B cell (primary cell): ENCODE measurements at regions not wholly inside any gene's neighbourhood (a gene's known extent, or its start where the extent isn't known, plus 50 kb on each side); places are given as distances from the start of the nearest gene placed in this dataset.

ENCODE experiments used
- ATAC-seq: fragments of 200-7000 bp; cut with Tn5 transposase; one replicate; pipeline ENCODE4 v1.10.0; 2021; ENCODE audit warnings: low read depth, mild to moderate bottlenecking, moderate number of reproducible peaks, moderate library complexity
- CTCF ChIA-PET: fragments of 350-600 bp; sonication (Branson Sonifier 250); formaldehyde crosslinking; loops from one replicate; lab custom pipeline; 2021; ENCODE audit warnings: antibody characterized with exemption, inconsistent platforms; lab: Charles Lee
- POLR2A ChIA-PET: fragments of 350-600 bp; sonication (Branson Sonifier 250); formaldehyde crosslinking; loops from one replicate; lab custom pipeline; 2021; ENCODE audit warnings: antibody characterized with exemption; lab: Charles Lee
- DNase-seq: peaks from one replicate; pipeline ENCODE4 v3.0.0; 2013
- H2AFZ ChIP-seq: 2 replicates; pipeline ENCODE4 v1.6.1; 2012; ENCODE audit warnings: mild to moderate bottlenecking, low read depth, low read length; ENCODE audit not compliant: insufficient read depth, poor library complexity, severe bottlenecking
- H3K27ac ChIP-seq, 2 donors: 1 replicate in 1 of 2; 2 replicates in 1 of 2; pipeline ENCODE4 v1.5.1; 2012 to 2013; ENCODE audit warnings: low read length in 2 of 2, mild to moderate bottlenecking in 2 of 2, moderate library complexity in 1 of 2
- H3K27me3 ChIP-seq, 4 experiments: fragments of 200-600 bp in 1 of 4; sonication (generic) in 1 of 4; replicated peaks in 1 of 4; 1 replicate in 2 of 4; 2 replicates in 2 of 4; pipeline versions ENCODE4 v1.6.1 to v1.7.0; 2013 to 2016; ENCODE audit warnings: low read length in 3 of 4, mild to moderate bottlenecking in 2 of 4, mixed read lengths in 1 of 4, moderate library complexity in 1 of 4; ENCODE audit not compliant: insufficient read depth in 4 of 4, control insufficient read depth in 3 of 4; ENCODE audit errors: control extremely low read depth in 1 of 4
- H3K36me3 ChIP-seq, 2 experiments: replicated peaks in 1 of 2; 1 replicate in 1 of 2; 2 replicates in 1 of 2; pipeline versions ENCODE4 v1.6.1 to v1.7.1; 2013; ENCODE audit warnings: low read length in 1 of 2; ENCODE audit not compliant: insufficient read depth in 2 of 2, control insufficient read depth in 1 of 2; ENCODE audit errors: control extremely low read depth in 1 of 2, extremely low read depth in 1 of 2
- H3K4me1 ChIP-seq, 2 donors: fragments of 200-600 bp in 1 of 2; sonication (generic) in 1 of 2; 1 replicate in 1 of 2; 2 replicates in 1 of 2; pipeline versions ENCODE4 v1.5.1 to v1.6.1; 2013 to 2017; ENCODE audit warnings: low read length in 2 of 2; ENCODE audit not compliant: control insufficient read depth in 2 of 2, insufficient read depth in 2 of 2
- H3K4me2 ChIP-seq: replicated peaks from 2 replicates; pipeline ENCODE3; 2012; ENCODE audit warnings: mild to moderate bottlenecking, low read depth, low read length; ENCODE audit not compliant: poor library complexity, severe bottlenecking
- H3K4me3 ChIP-seq, 5 experiments: fragments of 200-600 bp in 1 of 5; sonication (generic) in 1 of 5; 1 replicate in 3 of 5; 2 replicates in 2 of 5; pipeline versions ENCODE4 v1.5.1 to v1.7.0; 2011 to 2016; ENCODE audit warnings: low read length in 4 of 5, mild to moderate bottlenecking in 4 of 5, low read depth in 2 of 5, control low read depth in 1 of 5, moderate library complexity in 1 of 5; ENCODE audit not compliant: insufficient read depth in 1 of 5; ENCODE audit errors: control extremely low read depth in 1 of 5, extremely low read depth in 1 of 5
- H3K79me2 ChIP-seq: fragments of 200-600 bp; sonication (generic); one replicate; pipeline ENCODE4 v1.6.0; 2016; ENCODE audit warnings: low read length; ENCODE audit not compliant: control insufficient read depth, insufficient read depth
- H3K9ac ChIP-seq: fragments of 200-600 bp; sonication (generic); 2 replicates; pipeline ENCODE4 v1.6.1; 2017; ENCODE audit warnings: mild to moderate bottlenecking, low read length, moderate library complexity
- H3K9me3 ChIP-seq, 3 donors: one replicate each; pipeline versions ENCODE4 v1.6.1 to v1.7.1; 2013; ENCODE audit warnings: low read length in 2 of 3; ENCODE audit not compliant: control insufficient read depth in 2 of 3, insufficient read depth in 1 of 3; ENCODE audit errors: control extremely low read depth in 1 of 3
- H4K20me1 ChIP-seq: 2 replicates; pipeline ENCODE4 v1.6.0; 2012; ENCODE audit warnings: mild to moderate bottlenecking, low read length; ENCODE audit not compliant: insufficient read depth, control insufficient read depth, poor library complexity, severe bottlenecking
- H3K27ac Mint-ChIP-seq: one replicate; pipeline ENCODE4 v1.8.0; 2021; ENCODE audit warnings: mixed read lengths
- H3K27me3 Mint-ChIP-seq: one replicate; pipeline ENCODE4 v1.8.0; 2021; ENCODE audit warnings: mixed read lengths
- H3K4me1 Mint-ChIP-seq: one replicate; pipeline ENCODE4 v1.8.0; 2021; ENCODE audit warnings: mixed read lengths
- H3K4me3 Mint-ChIP-seq: one replicate; pipeline ENCODE4 v1.8.0; 2021; ENCODE audit warnings: mixed read lengths
- H3K9me3 Mint-ChIP-seq: one replicate; pipeline ENCODE4 v1.8.0; 2022; ENCODE audit warnings: mixed read lengths; ENCODE audit not compliant: insufficient read depth
- EZH2 ChIP-seq: IDR thresholded peaks from 2 replicates; pipeline ENCODE4 v1.6.1; 2012; ENCODE audit warnings: borderline replicate concordance, low read depth, mild to moderate bottlenecking, moderate library complexity, low read length; ENCODE audit not compliant: insufficient read depth, poor library complexity, severe bottlenecking
- WGBS: methylation state at CpG from one replicate; pipeline ENCODE4 v1.1.5; 2013; ENCODE audit warnings: missing lambda C conversion rate; ENCODE audit not compliant: insufficient coverage; 5-methylcytosine and 5-hydroxymethylcytosine counted together
- intact Hi-C: fragments of 100-400 bp; cut with micrococcal nuclease; formaldehyde crosslinking; loops from one replicate; pipeline ENCODE4 v1.10.0; 2022
- TF ChIP-seq, protein P1 (sequence below): fragments of 200-600 bp; IDR thresholded peaks from one replicate; pipeline ENCODE4 v1.8.0; 2022; ENCODE audit warnings: antibody characterized with exemption, mild to moderate bottlenecking

DNA sequence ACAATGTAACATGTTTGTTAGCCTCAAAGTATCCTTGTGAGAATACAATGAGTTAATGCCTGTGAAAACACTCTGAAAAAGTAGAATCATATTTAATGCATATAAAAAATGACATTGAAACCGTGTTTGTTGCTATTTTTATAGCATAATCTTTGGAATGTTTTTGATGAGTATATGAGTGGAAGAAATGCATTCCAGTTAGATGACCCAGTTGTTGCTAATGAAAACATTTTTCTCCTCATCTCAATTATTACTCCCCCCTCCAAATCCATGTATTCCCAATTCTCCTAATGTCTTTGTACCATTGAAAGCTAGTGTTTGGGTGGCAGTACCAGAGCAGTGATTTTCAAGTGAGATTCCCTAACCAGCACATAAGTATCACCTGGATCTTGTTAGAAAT, 67.1 kb upstream of the DSEL start:
- WGBS = no CpG with 5 or more reads among the region's 1 CpG
- H3K27ac ChIP-seq = no peak overlapping the region
- no peak overlapping the region for H3K9ac ChIP-seq
- H3K4me3 ChIP-seq = no peak overlapping the region
- H3K4me3 Mint-ChIP-seq = no peak overlapping the region
- no peaks in the 10 kb centered on the region for H3K36me3 ChIP-seq
- ATAC-seq (no peak), DNase-seq (no peak)
- no peaks in the 10 kb centered on the region for H3K9me3 Mint-ChIP-seq
- H4K20me1 ChIP-seq = no peaks in the 10 kb centered on the region
- TF ChIP-seq EZH2 = no peak
- TF ChIP-seq, protein P1, sequence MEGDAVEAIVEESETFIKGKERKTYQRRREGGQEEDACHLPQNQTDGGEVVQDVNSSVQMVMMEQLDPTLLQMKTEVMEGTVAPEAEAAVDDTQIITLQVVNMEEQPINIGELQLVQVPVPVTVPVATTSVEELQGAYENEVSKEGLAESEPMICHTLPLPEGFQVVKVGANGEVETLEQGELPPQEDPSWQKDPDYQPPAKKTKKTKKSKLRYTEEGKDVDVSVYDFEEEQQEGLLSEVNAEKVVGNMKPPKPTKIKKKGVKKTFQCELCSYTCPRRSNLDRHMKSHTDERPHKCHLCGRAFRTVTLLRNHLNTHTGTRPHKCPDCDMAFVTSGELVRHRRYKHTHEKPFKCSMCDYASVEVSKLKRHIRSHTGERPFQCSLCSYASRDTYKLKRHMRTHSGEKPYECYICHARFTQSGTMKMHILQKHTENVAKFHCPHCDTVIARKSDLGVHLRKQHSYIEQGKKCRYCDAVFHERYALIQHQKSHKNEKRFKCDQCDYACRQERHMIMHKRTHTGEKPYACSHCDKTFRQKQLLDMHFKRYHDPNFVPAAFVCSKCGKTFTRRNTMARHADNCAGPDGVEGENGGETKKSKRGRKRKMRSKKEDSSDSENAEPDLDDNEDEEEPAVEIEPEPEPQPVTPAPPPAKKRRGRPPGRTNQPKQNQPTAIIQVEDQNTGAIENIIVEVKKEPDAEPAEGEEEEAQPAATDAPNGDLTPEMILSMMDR = no peak
- H2AFZ ChIP-seq = no peak overlapping the region
- H3K27me3 Mint-ChIP-seq = no peaks in the 10 kb centered on the region
- no peak overlapping the region for H3K27ac Mint-ChIP-seq
- H3K79me2 ChIP-seq = no peaks in the 10 kb centered on the region
- H3K4me1 ChIP-seq = no peaks in the 10 kb centered on the region
- H3K27me3 ChIP-seq = no peaks in the 10 kb centered on the region
- peaks cover 0 to 2% (median 0%) of the 10 kb centered on the region in 3 donors for H3K9me3 ChIP-seq
- intact Hi-C loops = no loop called here
- no peak overlapping the region for H3K4me2 ChIP-seq
- H3K4me1 Mint-ChIP-seq = no peaks in the 10 kb centered on the region
- ChIA-PET CTCF (no interaction called here), POLR2A (no interaction called here)

DNA sequence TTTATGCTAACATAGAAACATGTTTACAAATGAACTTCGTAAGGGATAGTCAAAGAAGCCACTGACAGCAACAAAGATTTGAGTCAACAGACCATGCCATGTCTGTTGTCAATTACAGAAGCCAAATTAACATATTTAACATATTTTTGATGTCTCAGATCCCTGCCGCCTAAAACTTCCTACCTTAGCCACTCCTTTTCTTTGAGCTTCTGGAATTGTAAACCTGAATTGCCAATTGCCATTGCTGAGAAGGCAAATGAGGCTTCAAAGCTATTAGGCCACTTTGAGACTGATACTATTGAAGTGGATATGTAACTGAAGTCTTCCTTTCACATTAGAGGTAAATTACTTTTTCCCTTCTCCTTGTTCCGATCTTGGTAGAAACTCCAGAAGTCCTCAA, 66.0 kb upstream of the DSEL start:
- no peaks in the 10 kb centered on the region for H3K27me3 Mint-ChIP-seq
- CTCF ChIA-PET = no interaction called here
- POLR2A ChIA-PET = no interaction called here

More for the DNA sequence above, 66.0 kb upstream of the DSEL start:
- no peak overlapping the region for H3K27ac Mint-ChIP-seq
- Histone ChIP-seq H3K9ac (no peak overlapping the region), H3K79me2 (no peaks in the 10 kb centered on the region), H3K27me3 (no peaks in the 10 kb centered on the region), H3K27ac (no peak overlapping the region), H3K36me3 (no peaks in the 10 kb centered on the region), H3K4me1 (no peaks in the 10 kb centered on the region), H3K9me3 (peaks cover 0 to 2% (median 0%) of the 10 kb centered on the region in 3 donors), H2AFZ (no peak overlapping the region), H3K4me3 (no peak overlapping the region), H4K20me1 (no peaks in the 10 kb centered on the region), H3K4me2 (no peak overlapping the region)
- ATAC-seq = no peak
- no peaks in the 10 kb centered on the region for H3K4me1 Mint-ChIP-seq
- intact Hi-C loops = no loop called here
- 39% methylated on average over 2 of the region's 3 CpGs for WGBS
- TF ChIP-seq EZH2 = no peak
- TF ChIP-seq, protein P1 = no peak
- no peak for DNase-seq
- H3K4me3 Mint-ChIP-seq = no peak overlapping the region
- H3K9me3 Mint-ChIP-seq = no peaks in the 10 kb centered on the region
